Body of pancreas (tissue), 4 donors: ENCODE measurements at regions not wholly inside any gene's neighbourhood (a gene's known extent, or its start where the extent isn't known, plus 50 kb on each side); places are given as distances from the start of the nearest gene placed in this dataset.
"Not testable (repeated sequence)": the region's sequence is repeated elsewhere in the genome, so short reads cannot be mapped to it uniquely, and the experiment has no call there.

ENCODE experiments used
- CTCF ChIP-seq, 7 experiments: fragments of 450-650 bp in 4 of 7; fragments of 200-600 bp in 3 of 7; sonication (generic) in 3 of 7; IDR thresholded peaks; one replicate each; pipeline ENCODE4 v1.5.1; 2016 to 2019; ENCODE audit warnings: antibody characterized with exemption in 7 of 7
- POLR2A ChIP-seq, 3 donors: fragments of 450-650 bp; IDR thresholded peaks; one replicate each; pipeline ENCODE4 v1.6.1; 2016; ENCODE audit warnings: antibody characterized with exemption in 3 of 3, mild to moderate bottlenecking in 2 of 3

- not testable (repeated sequence) for TF ChIP-seq POLR2A, CTCF (IDR thresholded peaks at IDR 0.05)
Observed at GRCh38 chr15:20594219-20594618, 52.6 kb upstream of the GOLGA6L6 start.
